NCI-H2196 treated with DMSO at 0.1 percent for 48 hours (cell line): ENCODE measurements at regions not wholly inside any gene's neighbourhood (a gene's known extent, or its start where the extent isn't known, plus 50 kb on each side); places are given as distances from the start of the nearest gene placed in this dataset.
"Not testable (repeated sequence)": the region's sequence is repeated elsewhere in the genome, so short reads cannot be mapped to it uniquely, and the experiment has no call there.

ENCODE experiments used
- DNase-seq: peaks from one replicate; lab custom pipeline; 2025; ENCODE audit not compliant: unreplicated experiment; lab: John Stamatoyannopoulos, UW

DNA sequence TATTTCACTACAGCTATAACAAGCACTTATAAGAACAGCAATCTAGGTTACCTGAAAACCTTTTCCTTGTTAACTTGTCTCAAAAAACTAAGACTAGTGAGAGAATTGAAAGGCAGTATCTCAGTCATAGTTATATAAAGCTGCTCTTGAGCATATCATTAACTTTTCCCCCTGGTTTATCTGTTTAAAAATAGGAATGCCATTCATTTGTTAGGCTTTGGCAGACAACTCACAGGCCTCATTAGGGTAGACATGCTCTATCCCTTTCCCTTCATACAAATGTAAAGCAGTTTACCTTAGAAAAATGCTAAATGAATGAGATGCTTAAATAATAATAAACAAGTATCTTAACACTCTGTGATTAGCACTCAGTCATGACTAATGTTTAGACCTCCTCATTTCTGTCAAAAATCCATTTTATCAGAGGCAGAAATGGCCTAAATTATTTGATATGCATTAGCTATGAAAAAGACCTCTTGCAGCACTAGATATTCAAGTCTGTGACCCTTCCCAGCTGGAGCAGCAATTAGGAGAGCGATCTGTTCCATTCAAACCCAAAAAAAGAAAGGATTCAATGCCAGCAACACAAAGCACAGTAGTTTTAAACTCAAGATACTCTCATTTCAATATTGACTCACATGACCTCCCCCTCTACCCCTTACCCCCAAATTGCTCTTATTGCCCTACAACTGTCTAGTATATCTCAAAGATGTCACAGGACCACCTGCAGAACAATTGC is 1578.8 kb upstream of the WWC1 start:
- DNase-seq, result no peak

DNA sequence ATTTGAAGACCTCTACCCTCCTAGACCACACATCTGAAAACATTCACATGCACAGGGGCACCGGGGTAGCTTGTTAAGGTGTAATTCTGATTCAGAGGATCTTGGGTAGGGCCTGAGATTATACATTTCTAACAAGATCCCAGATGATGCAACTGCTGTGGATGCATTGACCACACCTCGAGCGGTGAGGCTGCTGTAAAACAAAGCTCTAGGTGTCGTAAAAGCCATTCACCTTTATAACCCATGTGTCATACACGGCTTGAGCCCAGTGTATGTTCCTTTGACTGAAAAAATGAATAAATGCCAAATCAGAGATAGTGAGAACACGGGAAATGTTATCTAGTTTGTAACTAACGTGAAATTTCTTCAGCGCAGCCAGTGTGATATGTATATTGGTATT is 1578.2 kb upstream of the WWC1 start:
- no peak for DNase-seq

DNA sequence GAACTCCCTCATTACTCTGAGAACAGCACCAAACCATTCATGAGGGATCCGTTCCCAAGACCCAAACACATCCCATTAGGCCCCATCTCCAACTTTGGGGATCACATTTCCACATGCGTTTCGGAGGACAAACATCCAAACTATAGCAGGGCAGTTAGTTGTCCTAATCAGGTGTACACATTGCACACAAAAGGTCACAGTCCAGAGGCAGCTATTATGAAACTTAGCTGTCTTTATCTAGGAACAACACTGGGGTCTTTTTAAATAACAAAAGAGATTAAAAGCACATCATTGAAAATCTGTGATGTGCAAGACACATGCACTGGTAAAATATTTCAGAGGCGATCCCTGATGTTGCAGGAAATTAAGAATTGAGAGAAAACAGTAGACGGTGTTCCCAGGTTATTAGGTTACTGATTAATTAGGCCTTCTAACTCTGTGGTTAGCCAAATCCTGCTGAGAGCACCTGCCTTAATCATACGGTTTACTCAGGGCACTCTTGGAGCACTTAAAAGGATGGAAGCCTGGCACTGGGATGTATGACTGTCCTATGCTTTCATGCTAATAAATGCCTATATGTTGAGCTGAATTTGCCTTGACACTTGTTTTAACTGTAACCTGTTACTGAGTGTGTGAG is 1574.5 kb upstream of the WWC1 start:
- DNase-seq, result no peak

DNA sequence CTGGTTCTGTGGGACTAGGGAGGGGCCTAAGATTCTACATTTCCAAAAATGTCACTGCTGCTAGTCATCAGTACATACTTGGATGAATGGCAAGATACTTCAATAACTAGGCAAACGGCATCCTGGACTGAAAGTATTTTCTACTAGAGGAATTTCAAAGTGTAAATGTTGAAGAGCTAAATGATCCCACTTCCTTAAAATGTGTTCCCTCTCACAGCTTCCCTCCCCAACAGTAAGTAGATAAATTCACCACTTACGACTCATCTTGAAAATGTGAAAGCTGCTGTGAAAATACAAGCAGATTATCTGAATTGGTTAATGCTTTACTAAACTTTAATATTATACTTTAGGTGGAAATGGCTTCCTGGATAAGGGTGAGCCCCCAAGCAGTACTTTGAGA is 1571.5 kb upstream of the WWC1 start:
- no peak for DNase-seq

DNA sequence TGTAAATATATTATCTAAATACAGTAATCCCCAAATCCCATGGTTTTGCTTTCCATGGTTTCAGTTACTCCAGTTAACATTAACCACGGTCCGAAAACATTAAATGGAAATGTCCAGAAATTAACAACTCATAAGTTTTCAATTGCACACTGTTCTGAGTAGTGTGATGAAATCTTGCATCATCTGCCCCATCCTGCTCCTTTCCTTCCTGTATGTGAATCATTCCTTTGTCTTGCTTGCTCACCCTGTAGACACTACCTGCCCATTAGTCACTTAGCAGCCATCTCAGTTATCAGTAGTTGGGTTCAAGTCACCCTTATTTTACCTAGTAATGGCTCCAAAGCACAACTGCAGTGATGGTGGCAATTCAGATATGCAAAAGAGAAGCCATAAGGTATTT is 1568.5 kb upstream of the WWC1 start:
- DNase-seq, result no peak

DNA sequence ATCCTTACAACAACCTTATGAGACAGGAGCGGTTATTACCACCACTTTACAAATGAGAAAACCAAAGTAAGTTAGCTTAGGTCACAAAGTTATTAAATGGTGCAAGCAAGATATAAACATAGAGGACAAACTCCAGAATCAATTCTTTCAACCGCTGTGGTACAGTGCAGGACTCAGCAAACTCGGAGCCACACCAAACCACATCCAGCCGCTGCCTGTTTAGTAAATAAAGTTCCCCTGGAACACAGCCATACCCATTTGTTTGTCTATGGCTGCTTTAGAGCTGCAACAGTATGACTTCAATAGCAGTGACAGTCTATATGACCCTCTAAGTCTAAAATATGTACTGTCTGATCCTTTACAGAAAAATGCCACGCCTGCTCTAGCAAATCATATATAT is 1567.2 kb upstream of the WWC1 start:
- DNase-seq, result no peak

DNA sequence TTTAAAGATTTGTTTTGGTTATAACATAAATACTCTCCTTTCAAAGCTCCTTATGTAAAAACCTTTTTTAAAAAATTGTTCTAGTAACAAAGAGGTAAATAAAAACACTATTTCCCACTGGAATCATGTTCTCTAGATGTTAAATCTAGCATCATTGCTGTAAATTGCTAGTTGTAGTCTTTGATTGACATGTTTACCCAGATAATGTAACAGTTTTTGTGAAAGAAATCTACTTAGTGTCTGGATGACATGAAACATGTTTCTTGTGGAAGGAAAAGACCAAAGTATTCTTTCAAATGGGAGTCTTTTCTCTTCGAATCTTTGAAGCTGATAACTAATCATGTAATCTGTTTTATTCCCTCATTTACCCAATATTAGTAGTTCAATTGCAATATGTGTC is 1565.9 kb upstream of the WWC1 start:
- DNase-seq, result no peak

DNA sequence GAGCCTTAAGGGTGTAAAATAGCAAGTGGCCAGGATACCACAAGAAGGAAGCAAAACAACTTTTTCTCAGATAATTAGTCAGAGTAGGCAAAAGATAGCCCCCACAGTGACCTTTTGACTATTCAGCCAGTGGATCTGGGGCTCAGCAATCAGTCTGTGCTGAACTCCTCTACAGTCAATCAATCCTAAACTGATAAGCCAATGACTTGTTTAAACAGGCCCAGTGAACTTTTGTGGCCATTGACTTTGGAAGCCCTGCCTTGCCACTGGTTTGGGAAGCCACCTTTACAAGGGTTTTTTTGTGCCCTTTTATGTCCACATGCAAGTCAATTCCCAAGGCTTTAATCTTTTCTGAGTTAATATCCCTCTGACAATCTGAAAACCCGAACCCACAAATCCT is 1565.0 kb upstream of the WWC1 start:
- no peak for DNase-seq

DNA sequence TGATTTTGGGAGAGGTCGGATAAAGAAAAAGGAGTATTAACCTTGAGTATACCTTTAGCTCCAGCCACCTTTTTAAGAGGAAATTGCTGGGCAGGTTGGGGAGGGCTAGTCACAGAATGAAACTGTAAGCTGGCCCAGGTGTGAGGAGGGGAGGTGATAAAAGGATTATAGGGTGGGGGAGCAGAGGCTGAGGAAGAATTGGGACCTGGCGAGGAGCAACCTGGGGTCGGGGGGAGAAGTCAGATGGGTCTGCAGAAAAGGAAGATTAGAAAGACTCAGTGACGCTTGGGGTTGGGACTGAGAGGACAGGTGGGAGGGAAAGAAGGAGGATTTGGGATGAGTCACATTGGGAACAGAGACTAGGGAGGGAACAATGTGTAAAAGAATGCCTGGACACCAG is 1548.5 kb upstream of the WWC1 start:
- not testable (repeated sequence) for DNase-seq

DNA sequence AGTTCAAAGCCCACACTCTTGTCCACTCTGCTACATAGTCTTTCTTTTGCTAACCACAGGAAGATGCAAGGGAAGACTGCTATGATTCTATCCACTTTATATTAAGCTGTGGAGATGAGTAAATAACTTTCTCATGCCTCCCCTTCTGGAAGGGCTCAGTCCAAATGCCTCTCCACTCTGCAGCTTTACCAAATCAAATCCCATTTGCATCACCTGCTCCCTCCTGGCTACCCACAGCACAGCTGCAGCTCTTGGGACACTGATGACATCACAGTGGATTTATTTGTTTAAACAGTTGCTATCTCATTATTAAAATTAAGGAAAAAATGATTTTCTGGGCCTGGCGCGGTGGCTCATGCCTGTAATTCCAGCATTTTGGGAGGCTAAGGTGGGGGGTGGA is 1544.9 kb upstream of the WWC1 start:
- DNase-seq, result no peak

DNA sequence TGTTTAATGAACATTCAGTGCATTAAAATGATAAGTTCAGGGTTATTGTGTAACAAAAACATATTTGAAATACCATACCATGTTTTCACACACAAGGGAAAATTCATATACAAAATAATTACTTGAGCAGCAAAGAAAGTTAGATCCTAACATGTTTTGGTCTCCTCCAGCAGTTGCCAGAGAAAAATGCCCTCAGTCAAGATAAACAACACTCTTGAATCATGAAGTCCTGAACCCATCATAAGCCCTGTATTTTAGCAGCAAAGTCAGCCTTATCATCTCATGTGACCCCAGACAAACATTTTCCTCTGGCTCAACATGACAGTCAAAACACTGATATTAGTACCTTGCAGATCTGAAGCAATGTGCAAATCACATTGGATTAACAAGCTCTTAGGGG is 1541.1 kb upstream of the WWC1 start:
- DNase-seq, result no peak

DNA sequence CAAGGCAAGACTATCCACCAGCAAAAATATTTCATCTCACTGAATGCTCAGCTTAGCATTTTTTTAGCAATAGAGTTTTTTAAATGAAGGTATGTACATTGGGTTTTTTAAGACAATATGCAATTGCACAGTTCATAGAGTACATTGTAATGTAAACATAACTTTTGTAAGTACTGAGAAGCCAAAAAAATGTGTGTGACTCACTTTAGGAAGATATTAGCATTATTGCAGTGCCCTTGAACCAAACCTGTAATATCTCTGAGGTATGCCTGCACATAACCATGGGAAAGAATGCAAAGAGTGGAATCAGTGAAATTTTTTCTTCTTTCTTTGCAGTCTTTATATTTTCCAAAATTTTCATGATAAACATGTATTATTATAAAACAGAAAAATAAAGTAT is 1533.3 kb upstream of the WWC1 start:
- DNase-seq, result no peak

DNA sequence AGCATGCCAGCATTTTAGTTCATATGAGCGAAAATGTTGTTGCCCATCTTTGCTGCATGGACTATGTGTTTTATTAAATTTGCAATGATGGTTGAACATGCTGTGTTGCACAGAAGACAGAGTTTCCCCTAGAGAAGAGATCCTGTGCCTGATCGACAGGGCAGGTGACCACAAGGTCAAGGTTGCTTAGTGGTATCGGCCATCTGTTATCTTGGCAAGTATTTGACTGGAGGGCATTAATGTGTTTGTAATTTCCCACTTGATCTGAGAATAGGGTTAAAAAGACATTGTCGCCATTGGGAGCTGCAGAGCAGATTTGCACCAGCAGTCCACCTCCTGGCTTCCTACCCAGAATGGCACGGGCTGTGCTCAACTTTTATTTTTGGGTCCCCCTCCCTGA is 1523.6 kb upstream of the WWC1 start:
- no peak for DNase-seq

DNA sequence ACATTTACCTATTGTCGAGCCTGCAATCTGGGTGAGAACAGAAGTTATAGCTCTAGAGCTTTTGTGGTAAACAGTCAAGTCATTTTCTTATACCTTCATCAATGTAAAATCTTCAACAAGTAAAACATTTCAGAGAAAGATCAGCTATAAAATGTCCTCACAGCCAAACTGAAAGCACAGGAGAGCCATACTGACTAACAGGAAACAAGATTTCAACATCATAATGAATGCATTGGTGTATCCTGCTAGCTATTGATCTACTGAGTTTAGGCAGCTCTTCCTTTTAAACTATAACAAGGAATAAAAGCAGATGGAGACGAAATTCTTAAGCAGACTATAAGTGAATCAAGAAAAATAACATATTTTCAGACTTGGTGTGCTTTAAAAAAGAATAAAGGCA is 1522.9 kb upstream of the WWC1 start:
- DNase-seq, result no peak

DNA sequence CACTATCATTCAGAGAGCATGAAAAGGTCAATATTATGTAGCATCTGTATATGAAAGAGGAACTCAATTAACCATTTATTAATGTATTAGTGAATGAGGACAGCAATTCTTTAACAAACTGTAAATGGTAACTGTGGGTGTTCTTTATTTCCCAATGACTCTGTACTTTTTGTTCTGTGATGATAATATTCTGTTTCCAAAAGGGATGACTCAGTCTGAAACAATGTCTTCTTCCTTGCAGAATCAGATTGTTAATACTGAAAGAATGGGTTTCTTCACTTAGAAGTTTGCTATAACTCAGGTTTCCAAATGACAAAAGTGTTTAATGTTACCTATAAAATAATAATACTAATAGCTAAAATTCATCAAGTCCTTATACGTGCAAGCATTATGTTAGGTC is 1518.7 kb upstream of the WWC1 start:
- DNase-seq, result no peak

DNA sequence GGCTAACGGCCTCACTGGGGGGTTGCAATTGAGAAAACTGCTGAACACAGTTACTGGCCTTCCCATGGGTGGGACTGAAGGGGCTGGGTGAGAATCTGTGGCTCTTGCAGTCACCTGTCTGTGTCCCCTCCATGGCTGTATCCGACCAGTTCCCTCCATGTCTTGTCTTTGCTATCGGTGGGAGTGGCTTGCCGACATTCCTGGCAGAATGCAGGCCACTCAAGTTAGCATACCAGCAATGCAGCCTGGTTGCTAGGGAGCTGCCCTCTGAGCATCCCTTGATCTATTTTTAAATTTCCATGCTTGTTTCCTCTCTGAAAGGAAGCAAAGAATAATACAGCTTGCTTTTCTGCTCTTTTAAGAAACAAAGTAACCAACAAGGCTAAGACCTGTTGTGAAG is 1509.7 kb upstream of the WWC1 start:
- no peak for DNase-seq

DNA sequence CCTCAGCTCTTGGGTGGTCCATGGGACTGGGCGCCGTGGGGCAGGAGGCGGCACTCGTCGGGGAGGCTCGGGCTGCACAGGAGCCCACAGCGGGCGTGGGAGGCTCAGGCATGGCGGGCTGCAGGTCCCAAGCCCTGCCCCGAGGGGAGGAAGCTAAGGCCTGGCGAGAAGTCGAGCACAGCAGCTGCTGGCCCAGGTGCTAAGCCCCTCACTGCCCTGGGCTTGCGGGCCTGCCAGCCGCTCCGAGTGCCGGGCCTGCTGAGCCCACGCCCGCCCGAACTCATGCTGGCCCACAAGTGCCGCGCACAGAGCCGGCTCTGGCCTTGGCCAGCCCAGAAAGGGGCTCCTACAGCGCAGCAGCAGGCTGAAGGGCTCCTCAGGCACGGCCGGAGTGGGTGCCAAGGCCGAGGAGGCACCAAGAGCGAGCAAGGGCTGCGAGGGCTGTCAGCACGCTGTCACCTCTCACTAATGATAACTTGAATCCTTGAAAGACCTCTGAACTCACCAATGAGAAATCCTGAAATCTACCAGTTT is 1506.8 kb upstream of the WWC1 start:
- no peak for DNase-seq

DNA sequence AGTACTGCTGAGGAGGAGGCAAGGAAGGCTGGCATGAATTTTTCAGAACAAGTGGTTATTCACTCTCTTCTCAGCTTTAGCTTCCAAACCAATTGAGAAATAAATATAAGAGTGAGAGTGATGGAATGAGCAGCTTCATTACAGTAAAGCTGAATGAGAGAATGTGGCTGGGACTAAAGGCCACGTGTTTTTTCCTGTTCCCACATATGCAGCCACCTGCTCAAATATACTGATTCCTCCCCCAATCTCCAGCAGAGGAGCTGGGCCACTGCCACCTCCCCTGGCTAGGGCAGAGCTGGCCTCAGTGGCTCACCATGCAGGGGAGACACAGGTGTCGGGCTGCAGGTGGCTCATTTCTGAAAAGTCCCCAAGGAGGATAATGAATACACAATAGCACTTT is 1505.3 kb upstream of the WWC1 start:
- DNase-seq, result no peak

DNA sequence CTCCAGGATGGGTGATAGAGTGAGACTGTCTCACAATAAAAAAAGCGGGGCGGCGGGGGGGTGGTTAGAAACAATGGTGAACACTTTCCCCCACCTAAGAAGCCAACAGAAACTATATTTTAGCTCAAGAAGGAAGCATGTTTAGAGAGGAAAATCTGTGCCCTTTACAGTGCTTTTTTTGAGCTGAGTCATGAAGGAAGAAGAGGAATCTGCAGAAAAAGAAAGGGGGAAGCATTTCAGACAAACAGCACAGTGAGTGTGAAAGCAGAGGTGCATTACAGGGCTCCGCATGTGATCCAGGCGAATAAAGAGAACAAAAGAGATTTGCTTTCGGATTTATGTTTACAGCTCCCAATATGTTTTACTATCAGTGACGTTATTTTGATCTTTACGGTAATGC is 1504.6 kb upstream of the WWC1 start:
- no peak for DNase-seq

DNA sequence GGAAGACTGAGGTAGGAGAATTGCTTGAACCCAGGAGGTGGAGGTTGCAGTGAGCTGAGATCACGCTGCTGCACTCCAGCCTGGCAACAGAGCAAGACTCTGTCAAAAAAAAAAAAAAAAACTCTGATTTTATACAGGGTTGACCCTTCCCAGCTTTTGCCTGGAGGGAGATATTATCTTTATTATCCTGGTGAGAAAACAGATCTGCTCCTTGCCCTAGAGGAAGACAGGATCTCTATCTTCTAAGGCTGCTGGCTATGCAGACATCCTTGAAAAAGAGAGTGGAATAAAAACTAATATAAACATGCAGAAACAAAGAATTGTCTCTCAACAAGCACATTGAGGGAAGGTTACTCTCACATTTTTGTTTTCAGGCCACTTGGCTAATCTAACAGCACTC is 1503.4 kb upstream of the WWC1 start:
- no peak for DNase-seq

DNA sequence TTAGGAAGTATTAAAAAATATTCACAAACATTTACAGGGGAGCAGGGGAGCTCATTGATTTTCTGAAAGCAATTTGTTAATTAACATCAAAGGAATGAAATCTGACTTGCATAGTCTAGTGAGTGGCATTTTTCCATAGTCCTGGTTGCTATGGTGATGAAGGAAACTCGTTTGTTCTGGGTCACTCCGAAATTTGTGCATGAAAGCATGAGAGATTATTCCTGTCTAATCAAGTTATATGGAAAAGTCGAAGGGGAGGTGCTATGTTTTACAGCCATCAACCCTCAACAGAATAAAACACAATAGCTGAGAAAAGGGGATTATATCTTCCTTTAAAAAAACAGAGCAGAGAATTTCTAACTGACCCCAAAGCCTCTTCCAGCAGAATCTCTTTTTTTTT is 1495.7 kb upstream of the WWC1 start:
- DNase-seq, result no peak

DNA sequence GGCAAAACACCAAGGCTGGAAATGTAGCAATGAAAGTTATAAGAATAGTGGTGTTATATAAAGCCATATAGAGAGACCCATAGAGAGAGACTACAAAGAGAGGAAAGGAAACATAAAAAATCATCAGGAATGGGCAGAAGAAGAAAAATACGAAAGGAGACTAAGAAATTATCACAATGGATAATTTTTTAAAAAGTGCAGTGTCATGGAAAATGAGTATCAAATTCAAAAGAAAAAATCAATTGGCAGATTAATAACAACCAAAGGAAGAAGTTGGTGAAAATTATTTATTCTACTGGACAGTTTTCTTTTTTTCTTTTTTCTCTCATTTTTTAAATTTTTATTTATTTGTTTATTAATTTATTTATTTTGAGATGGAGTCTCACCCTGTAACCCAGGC is 1488.4 kb upstream of the WWC1 start:
- DNase-seq, result no peak

DNA sequence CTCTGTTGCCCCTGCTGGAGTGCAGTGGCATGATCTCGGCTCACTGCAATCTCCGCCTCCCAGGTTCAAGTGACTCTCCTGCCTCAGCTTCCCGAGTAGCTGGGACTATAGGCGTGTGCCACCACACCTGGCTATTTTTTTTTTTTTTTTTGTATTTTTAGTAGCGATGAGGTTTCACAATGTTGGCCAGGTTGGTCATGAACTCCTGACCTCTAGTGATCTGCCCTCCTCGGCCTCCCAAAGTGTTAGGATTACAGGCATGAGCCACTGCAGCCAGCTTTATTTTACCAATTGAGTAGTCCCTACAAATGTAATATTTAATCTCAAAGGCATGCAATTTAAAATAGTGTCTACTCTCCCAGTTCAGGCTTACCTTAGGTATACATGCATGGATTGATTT is 1487.2 kb upstream of the WWC1 start:
- DNase-seq, result not testable (repeated sequence)
